Kidney epithelial cell (primary cell): ENCODE measurements at regions not wholly inside any gene's neighbourhood (a gene's known extent, or its start where the extent isn't known, plus 50 kb on each side); places are given as distances from the start of the nearest gene placed in this dataset.

Experiments
- DNase-seq: peaks from one replicate; pipeline ENCODE4 v3.0.0-alpha.2; 2010; ENCODE audit warnings: low read depth
- H3K27me3 ChIP-seq: 2 replicates; pipeline ENCODE4 v1.6.0; 2011; ENCODE audit warnings: low read length; ENCODE audit not compliant: control insufficient read depth, insufficient read depth
- H3K36me3 ChIP-seq: 2 replicates; pipeline ENCODE4 v1.5.1; 2011; ENCODE audit warnings: low read length; ENCODE audit not compliant: control insufficient read depth, insufficient read depth
- H3K4me3 ChIP-seq: 2 replicates; pipeline ENCODE4 v1.5.1; 2011; ENCODE audit warnings: low read depth, mild to moderate bottlenecking, control low read depth, low read length
- CTCF ChIP-seq: IDR thresholded peaks from 2 replicates; pipeline ENCODE4 v1.5.1; 2011; ENCODE audit warnings: mild to moderate bottlenecking, moderate library complexity, low read length, control low read depth, inconsistent platforms; ENCODE audit not compliant: insufficient read depth, poor library complexity, severe bottlenecking

GRCh38 chr7:155163696-155164095 lies 93.6 kb downstream of the HTR5A start:
- Histone ChIP-seq H3K36me3 (no peaks in the 10 kb centered on the region), H3K4me3 (no peak overlapping the region), H3K27me3 (no peaks in the 10 kb centered on the region)
- no peak for TF ChIP-seq CTCF
- no peak for DNase-seq

GRCh38 chr7:155164316-155164715 lies 94.2 kb downstream of the HTR5A start:
- no peaks in the 10 kb centered on the region for H3K36me3 ChIP-seq
- no peak overlapping the region for H3K4me3 ChIP-seq
- no peak for TF ChIP-seq CTCF
- no peak for DNase-seq
- no peaks in the 10 kb centered on the region for H3K27me3 ChIP-seq

- DNase-seq = no peak
- no peak overlapping the region for H3K4me3 ChIP-seq
- H3K36me3 ChIP-seq = no peaks in the 10 kb centered on the region
- TF ChIP-seq CTCF = no peak
- H3K27me3 ChIP-seq = no peaks in the 10 kb centered on the region
Observed at GRCh38 chr7:155166108-155166507, 96.0 kb downstream of the HTR5A start.

- no peaks in the 10 kb centered on the region for H3K36me3 ChIP-seq
- no peak for DNase-seq
- no peak overlapping the region for H3K4me3 ChIP-seq
- H3K27me3 ChIP-seq = no peaks in the 10 kb centered on the region
- TF ChIP-seq CTCF = no peak
Observed at GRCh38 chr7:155166673-155167370, 96.7 kb downstream of the HTR5A start.

- Histone ChIP-seq H3K27me3 (no peaks in the 10 kb centered on the region), H3K36me3 (no peaks in the 10 kb centered on the region), H3K4me3 (no peak overlapping the region)
- DNase-seq = no peak
- TF ChIP-seq CTCF = no peak
Observed at GRCh38 chr7:155167706-155168365, 97.7 kb downstream of the HTR5A start.
